Vagina (tissue), 2 donors: ENCODE measurements at regions not wholly inside any gene's neighbourhood (a gene's known extent, or its start where the extent isn't known, plus 50 kb on each side); places are given as distances from the start of the nearest gene placed in this dataset.

Experiments
- DNase-seq, 2 donors: peaks; one replicate each; pipeline ENCODE4 v3.0.0-alpha.2; 2017; ENCODE audit errors: extremely low spot score in 2 of 2
- H3K27ac ChIP-seq: fragments of 200-600 bp; sonication (generic); one replicate; pipeline ENCODE4 v1.5.1; 2019
- H3K27me3 ChIP-seq: fragments of 200-600 bp; sonication (generic); one replicate; pipeline ENCODE4 v1.5.1; 2019
- H3K36me3 ChIP-seq, 2 donors: fragments of 200-600 bp; sonication (generic); one replicate each; pipeline ENCODE4 v1.5.1; 2017 to 2019
- H3K4me1 ChIP-seq: fragments of 200-600 bp; sonication (generic); one replicate; pipeline ENCODE4 v1.5.1; 2019
- H3K4me3 ChIP-seq, 2 donors: fragments of 200-600 bp; sonication (generic); 1 replicate in 1 of 2; 2 replicates in 1 of 2; pipeline ENCODE4 v1.5.1; 2016 to 2019
- H3K9me3 ChIP-seq: fragments of 200-600 bp; sonication (generic); one replicate; pipeline ENCODE4 v1.5.1; 2019
- CTCF ChIP-seq, 3 experiments: fragments of 450-650 bp in 2 of 3; fragments of 200-600 bp in 1 of 3; sonication (generic) in 1 of 3; IDR thresholded peaks; one replicate each; pipeline ENCODE4 v1.5.1; 2017 to 2019; ENCODE audit warnings: antibody characterized with exemption in 3 of 3, mild to moderate bottlenecking in 2 of 3, moderate library complexity in 2 of 3
- POLR2A ChIP-seq, 2 donors: fragments of 450-650 bp; IDR thresholded peaks; one replicate each; pipeline ENCODE4 v1.6.1; 2017; ENCODE audit warnings: antibody characterized with exemption in 2 of 2, mild to moderate bottlenecking in 2 of 2, moderate library complexity in 2 of 2
- POLR2AphosphoS5 ChIP-seq, 2 donors: sonication (generic); formaldehyde crosslinking; IDR thresholded peaks; one replicate each; pipeline ENCODE4 v1.9.0; 2017; ENCODE audit warnings: antibody characterized with exemption in 2 of 2, mild to moderate bottlenecking in 2 of 2, low read depth in 1 of 2; ENCODE audit not compliant: insufficient read depth in 1 of 2
- intact Hi-C: fragments of 100-400 bp; cut with DNase I; formaldehyde crosslinking; loops from one replicate; pipeline ENCODE4 v1.15.1; 2023

GRCh38 chr1:162994921-162995320 is 74.2 kb upstream of the RGS4 start:
- Histone ChIP-seq H3K4me3 (no peak overlapping the region), H3K4me1 (no peaks in the 10 kb centered on the region), H3K27ac (no peak overlapping the region), H3K9me3 (no peaks in the 10 kb centered on the region), H3K27me3 (no peaks in the 10 kb centered on the region), H3K36me3 (no peaks in the 10 kb centered on the region)
- intact Hi-C loops: no loop called here
- TF ChIP-seq POLR2AphosphoS5 (IDR thresholded peaks at IDR 0.05; ENCODE audit: insufficient read depth in 1 of 2, low read depth in 1 of 2): no peak
- TF ChIP-seq POLR2A (IDR thresholded peaks at IDR 0.05): no peak
- TF ChIP-seq CTCF (IDR thresholded peaks at IDR 0.05): no peak
- DNase-seq: no peak

GRCh38 chr1:162993846-162994245 is 75.3 kb upstream of the RGS4 start:
- Histone ChIP-seq H3K27ac (no peak overlapping the region), H3K4me1 (no peaks in the 10 kb centered on the region), H3K9me3 (no peaks in the 10 kb centered on the region), H3K4me3 (no peak overlapping the region), H3K27me3 (no peaks in the 10 kb centered on the region), H3K36me3 (no peaks in the 10 kb centered on the region)
- no peak for TF ChIP-seq POLR2AphosphoS5 (IDR thresholded peaks at IDR 0.05; ENCODE audit: insufficient read depth in 1 of 2, low read depth in 1 of 2)
- TF ChIP-seq CTCF (IDR thresholded peaks at IDR 0.05): no peak
- TF ChIP-seq POLR2A (IDR thresholded peaks at IDR 0.05): no peak
- intact Hi-C loops: no loop called here
- DNase-seq: no peak

- intact Hi-C loops: no loop called here
- no peaks in the 10 kb centered on the region for H3K4me1 ChIP-seq
- TF ChIP-seq POLR2A (IDR thresholded peaks at IDR 0.05) (no peak), POLR2AphosphoS5 (IDR thresholded peaks at IDR 0.05; ENCODE audit: insufficient read depth in 1 of 2, low read depth in 1 of 2) (no peak), CTCF (IDR thresholded peaks at IDR 0.05) (no peak)
Measured at GRCh38 chr1:162992945-162993344, 76.2 kb upstream of the RGS4 start.

GRCh38 chr1:162991444-162991843 is 77.7 kb upstream of the RGS4 start:
- no peak overlapping the region for H3K4me3 ChIP-seq
- TF ChIP-seq POLR2A (IDR thresholded peaks at IDR 0.05): no peak
- no peak for TF ChIP-seq POLR2AphosphoS5 (IDR thresholded peaks at IDR 0.05; ENCODE audit: insufficient read depth in 1 of 2, low read depth in 1 of 2)
- no peak for TF ChIP-seq CTCF (IDR thresholded peaks at IDR 0.05)

More at GRCh38 chr1:162992945-162993344, 76.2 kb upstream of the RGS4 start:
- no peaks in the 10 kb centered on the region for H3K36me3 ChIP-seq
- H3K27ac ChIP-seq: no peak overlapping the region
- no peak for DNase-seq
- H3K27me3 ChIP-seq: no peaks in the 10 kb centered on the region
- H3K9me3 ChIP-seq: no peaks in the 10 kb centered on the region
- H3K4me3 ChIP-seq: no peak overlapping the region

GRCh38 chr1:162990665-162991064 is 78.5 kb upstream of the RGS4 start:
- DNase-seq: no peak
- TF ChIP-seq POLR2AphosphoS5 (IDR thresholded peaks at IDR 0.05; ENCODE audit: insufficient read depth in 1 of 2, low read depth in 1 of 2) (no peak), POLR2A (IDR thresholded peaks at IDR 0.05) (no peak), CTCF (IDR thresholded peaks at IDR 0.05) (no peak)
- Histone ChIP-seq H3K27me3 (no peaks in the 10 kb centered on the region), H3K27ac (no peak overlapping the region), H3K36me3 (no peaks in the 10 kb centered on the region), H3K4me1 (no peaks in the 10 kb centered on the region), H3K9me3 (no peaks in the 10 kb centered on the region), H3K4me3 (no peak overlapping the region)
- intact Hi-C loops: no loop called here

More at GRCh38 chr1:162991444-162991843, 77.7 kb upstream of the RGS4 start:
- Histone ChIP-seq H3K36me3 (no peaks in the 10 kb centered on the region), H3K4me1 (no peaks in the 10 kb centered on the region), H3K27ac (no peak overlapping the region), H3K27me3 (no peaks in the 10 kb centered on the region), H3K9me3 (no peaks in the 10 kb centered on the region)
- intact Hi-C loops: no loop called here
- no peak for DNase-seq
